ENCODE measurements at regions not wholly inside any gene's neighbourhood (a gene's known extent, or its start where the extent isn't known, plus 50 kb on each side); places are given as distances from the start of the nearest gene placed in this dataset.

DNA sequence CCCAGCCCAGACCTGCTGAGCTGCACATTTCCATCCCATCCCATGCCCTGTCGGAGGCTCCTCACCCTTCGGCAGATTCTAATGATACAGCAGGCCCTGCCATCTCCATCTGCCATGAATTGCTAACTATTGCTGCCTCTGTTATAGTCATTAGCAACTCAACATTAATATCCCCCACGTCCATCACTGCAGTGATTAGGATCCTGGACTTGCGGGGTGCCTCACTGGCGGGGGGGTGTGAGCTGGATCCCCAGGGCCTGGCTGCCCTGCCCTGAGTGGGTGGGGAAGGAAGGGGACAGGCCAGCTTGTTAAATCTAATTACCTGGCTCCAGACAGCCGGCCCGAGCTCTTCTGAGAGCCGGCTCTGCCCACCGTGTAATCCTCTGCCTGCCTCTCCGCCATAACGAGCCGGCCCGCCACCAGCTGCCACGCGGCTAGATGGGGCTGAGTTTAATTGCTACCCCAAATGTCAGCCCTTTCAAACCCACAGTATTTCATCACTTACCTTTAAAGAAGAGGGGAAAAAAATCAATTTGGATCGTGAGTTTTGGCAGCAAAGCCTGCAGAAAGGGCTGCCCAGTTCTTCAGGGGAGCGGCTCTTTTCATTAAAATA lies 227.3 kb upstream of the CSF3R start:
- H3K36me3 ChIP-seq (ENCODE audit: control insufficient read depth, insufficient read depth, low read length), result no peaks in the 10 kb centered on the region
- TF ChIP-seq, protein P1, sequence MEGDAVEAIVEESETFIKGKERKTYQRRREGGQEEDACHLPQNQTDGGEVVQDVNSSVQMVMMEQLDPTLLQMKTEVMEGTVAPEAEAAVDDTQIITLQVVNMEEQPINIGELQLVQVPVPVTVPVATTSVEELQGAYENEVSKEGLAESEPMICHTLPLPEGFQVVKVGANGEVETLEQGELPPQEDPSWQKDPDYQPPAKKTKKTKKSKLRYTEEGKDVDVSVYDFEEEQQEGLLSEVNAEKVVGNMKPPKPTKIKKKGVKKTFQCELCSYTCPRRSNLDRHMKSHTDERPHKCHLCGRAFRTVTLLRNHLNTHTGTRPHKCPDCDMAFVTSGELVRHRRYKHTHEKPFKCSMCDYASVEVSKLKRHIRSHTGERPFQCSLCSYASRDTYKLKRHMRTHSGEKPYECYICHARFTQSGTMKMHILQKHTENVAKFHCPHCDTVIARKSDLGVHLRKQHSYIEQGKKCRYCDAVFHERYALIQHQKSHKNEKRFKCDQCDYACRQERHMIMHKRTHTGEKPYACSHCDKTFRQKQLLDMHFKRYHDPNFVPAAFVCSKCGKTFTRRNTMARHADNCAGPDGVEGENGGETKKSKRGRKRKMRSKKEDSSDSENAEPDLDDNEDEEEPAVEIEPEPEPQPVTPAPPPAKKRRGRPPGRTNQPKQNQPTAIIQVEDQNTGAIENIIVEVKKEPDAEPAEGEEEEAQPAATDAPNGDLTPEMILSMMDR (conservative IDR thresholded peaks at IDR 0.05), result no peak
- no peak for DNase-seq
- H3K4me3 ChIP-seq (ENCODE audit: low read length), result no peak overlapping the region
- no peaks in the 10 kb centered on the region for H3K9me3 Mint-ChIP-seq
- no peak overlapping the region for H3K9ac ChIP-seq (ENCODE audit: extremely low read depth, low read length, poor library complexity, severe bottlenecking)
- no peak overlapping the region for H3K4me3 Mint-ChIP-seq
- no peaks in the 10 kb centered on the region for H3K9me3 ChIP-seq (ENCODE audit: control insufficient read depth, low read length)
- peaks cover 56% of the 10 kb centered on the region for H3K4me1 Mint-ChIP-seq
- H3K27me3 Mint-ChIP-seq (ENCODE audit: insufficient read depth), result peaks cover 2% of the 10 kb centered on the region
- WGBS, 2 experiments (ENCODE audit: insufficient coverage in 1 of 2, insufficient read length in 1 of 2), result 73 to 83% methylated on average over 7 to 17 of the region's 17 CpGs
- H3K27ac Mint-ChIP-seq, result peak overlapping the region; percentile 92
- H3K4me1 ChIP-seq (ENCODE audit: control insufficient read depth, insufficient read depth, low read length), result peaks cover 15% of the 10 kb centered on the region
- H3K36me3 Mint-ChIP-seq (ENCODE audit: low read depth), result no peaks in the 10 kb centered on the region
- peak overlapping the region; percentile 14 for H3K27ac ChIP-seq (ENCODE audit: low read depth, low read length)
- H3K27me3 ChIP-seq (ENCODE audit: control insufficient read depth, insufficient read depth, low read length, poor library complexity, severe bottlenecking), result no peaks in the 10 kb centered on the region

DNA sequence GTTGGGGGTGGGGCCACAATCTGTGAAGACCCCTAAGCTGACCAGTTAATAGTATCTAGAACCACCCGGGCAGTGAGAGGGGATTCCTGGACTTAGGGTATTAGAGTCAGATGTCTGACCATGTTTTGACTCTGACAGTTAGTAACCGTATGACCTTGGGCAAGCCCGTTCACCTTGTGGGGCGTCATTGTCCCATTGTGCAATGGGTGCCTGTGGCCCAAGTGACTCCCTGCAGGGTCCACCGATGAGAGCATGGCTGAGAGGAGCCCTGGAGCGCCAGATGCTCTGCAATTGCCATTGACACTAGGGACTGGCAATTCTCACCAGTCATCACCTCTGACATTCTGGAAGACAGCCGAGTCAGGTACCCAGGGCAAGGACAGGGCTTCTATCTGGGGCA lies 225.9 kb upstream of the CSF3R start:
- Histone ChIP-seq H3K9me3 (ENCODE audit: control insufficient read depth, low read length) (no peaks in the 10 kb centered on the region), H3K36me3 (ENCODE audit: control insufficient read depth, insufficient read depth, low read length) (no peaks in the 10 kb centered on the region), H3K4me1 (ENCODE audit: control insufficient read depth, insufficient read depth, low read length) (peaks cover 22% of the 10 kb centered on the region), H3K27ac (ENCODE audit: low read depth, low read length) (no peak overlapping the region), H3K4me3 (ENCODE audit: low read length) (no peak overlapping the region), H3K27me3 (ENCODE audit: control insufficient read depth, insufficient read depth, low read length, poor library complexity, severe bottlenecking) (no peaks in the 10 kb centered on the region), H3K9ac (ENCODE audit: extremely low read depth, low read length, poor library complexity, severe bottlenecking) (no peak overlapping the region)
- TF ChIP-seq, protein P1 (conservative IDR thresholded peaks at IDR 0.05), result no peak
- WGBS, 2 experiments (ENCODE audit: insufficient coverage in 1 of 2, insufficient read length in 1 of 2), result 93 to 95% methylated on average over 6 to 7 of the region's 7 CpGs
- peak overlapping the region; percentile 53 for H3K27ac Mint-ChIP-seq
- DNase-seq, result no peak
- H3K9me3 Mint-ChIP-seq, result no peaks in the 10 kb centered on the region
- no peak overlapping the region for H3K4me3 Mint-ChIP-seq
- peaks cover 2% of the 10 kb centered on the region for H3K27me3 Mint-ChIP-seq (ENCODE audit: insufficient read depth)
- H3K36me3 Mint-ChIP-seq (ENCODE audit: low read depth), result no peaks in the 10 kb centered on the region
- peaks cover 67% of the 10 kb centered on the region for H3K4me1 Mint-ChIP-seq

DNA sequence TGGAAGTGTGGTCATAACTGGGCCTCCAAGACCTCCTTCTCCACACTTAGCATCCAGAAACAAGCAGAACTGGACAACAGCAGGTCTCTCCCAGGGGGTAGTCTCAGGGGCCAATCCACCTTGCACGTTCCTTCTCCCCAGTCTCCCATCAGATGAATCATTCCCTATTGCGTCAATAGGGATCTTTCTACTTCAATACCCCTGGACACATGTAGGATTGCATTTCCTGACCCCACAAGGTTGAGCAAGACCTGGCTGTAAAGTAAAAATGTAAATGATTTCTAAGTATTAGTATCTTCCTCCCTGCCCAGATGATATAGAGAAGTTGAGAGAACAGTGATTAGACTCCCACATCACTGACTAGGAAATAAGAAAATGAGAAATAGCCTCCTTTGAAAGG lies 224.5 kb upstream of the CSF3R start:
- Mint-ChIP-seq H3K4me1 (peaks cover 64% of the 10 kb centered on the region), H3K27me3 (ENCODE audit: insufficient read depth) (peaks cover 2% of the 10 kb centered on the region), H3K9me3 (no peaks in the 10 kb centered on the region), H3K27ac (no peak overlapping the region), H3K4me3 (no peak overlapping the region), H3K36me3 (ENCODE audit: low read depth) (no peaks in the 10 kb centered on the region)
- TF ChIP-seq, protein P1 (conservative IDR thresholded peaks at IDR 0.05), result no peak
- no peak overlapping the region for H3K27ac ChIP-seq (ENCODE audit: low read depth, low read length)
- H3K9ac ChIP-seq (ENCODE audit: extremely low read depth, low read length, poor library complexity, severe bottlenecking), result no peak overlapping the region
- no peaks in the 10 kb centered on the region for H3K27me3 ChIP-seq (ENCODE audit: control insufficient read depth, insufficient read depth, low read length, poor library complexity, severe bottlenecking)
- no peak for DNase-seq
- no peak overlapping the region for H3K4me3 ChIP-seq (ENCODE audit: low read length)
- 93 to 100% methylated on average over 1 to 2 of the region's 2 CpGs for WGBS, 2 experiments (ENCODE audit: insufficient coverage in 1 of 2, insufficient read length in 1 of 2)
- no peaks in the 10 kb centered on the region for H3K36me3 ChIP-seq (ENCODE audit: control insufficient read depth, insufficient read depth, low read length)
- H3K9me3 ChIP-seq (ENCODE audit: control insufficient read depth, low read length), result no peaks in the 10 kb centered on the region
- H3K4me1 ChIP-seq (ENCODE audit: control insufficient read depth, insufficient read depth, low read length), result peaks cover 21% of the 10 kb centered on the region

All from endodermal cell (in vitro differentiated cells).